Stomach (tissue), 8 donors: ENCODE measurements at regions not wholly inside any gene's neighbourhood (a gene's known extent, or its start where the extent isn't known, plus 50 kb on each side); places are given as distances from the start of the nearest gene placed in this dataset.

ENCODE experiments used
- DNase-seq, 2 donors: peaks; one replicate each; pipeline versions ENCODE4 v3.0.0 to v3.0.0-alpha.2; 2013 to 2019
- H3K27ac ChIP-seq, 5 donors: fragments of 200-600 bp in 4 of 5; sonication (generic) in 4 of 5; one replicate each; pipeline ENCODE4 v1.5.1; 2013 to 2019; ENCODE audit warnings: mild to moderate bottlenecking in 1 of 5, moderate library complexity in 1 of 5
- H3K27me3 ChIP-seq, 3 donors: fragments of 200-600 bp; sonication (generic); one replicate each; pipeline ENCODE4 v1.5.1; 2017 to 2019; ENCODE audit warnings: mixed run types in 1 of 3
- H3K36me3 ChIP-seq, 4 donors: fragments of 200-600 bp; sonication (generic); 1 replicate in 3 of 4; 2 replicates in 1 of 4; pipeline ENCODE4 v1.5.1; 2016 to 2019
- H3K4me1 ChIP-seq, 4 donors: fragments of 200-600 bp; sonication (generic); one replicate each; pipeline ENCODE4 v1.5.1; 2016 to 2019
- H3K4me3 ChIP-seq, 4 donors: fragments of 200-600 bp; sonication (generic) in 3 of 4; one replicate each; pipeline ENCODE4 v1.5.1; 2016 to 2019; ENCODE audit warnings: mild to moderate bottlenecking in 1 of 4
- H3K9me3 ChIP-seq, 4 donors: fragments of 200-600 bp; sonication (generic); one replicate each; pipeline ENCODE4 v1.5.1; 2016 to 2019
- CTCF ChIP-seq, 7 experiments: fragments of 450-650 bp in 4 of 7; fragments of 200-600 bp in 3 of 7; sonication (generic) in 3 of 7; IDR thresholded peaks; one replicate each; pipeline ENCODE4 v1.5.1; 2016 to 2019; ENCODE audit warnings: antibody characterized with exemption in 7 of 7, control low read depth in 2 of 7, mild to moderate bottlenecking in 1 of 7
- EP300 ChIP-seq: sonication (generic); formaldehyde crosslinking; IDR thresholded peaks from one replicate; pipeline ENCODE4 v1.6.1; 2017; ENCODE audit warnings: antibody characterized with exemption
- POLR2A ChIP-seq, 4 donors: fragments of 450-650 bp; IDR thresholded peaks; one replicate each; pipeline ENCODE4 v1.6.1; 2016; ENCODE audit warnings: antibody characterized with exemption in 4 of 4, control low read depth in 2 of 4, mild to moderate bottlenecking in 1 of 4, moderate library complexity in 1 of 4
- POLR2AphosphoS5 ChIP-seq, 3 donors: sonication (generic); formaldehyde crosslinking; IDR thresholded peaks; one replicate each; pipeline ENCODE4 v1.6.1; 2016; ENCODE audit warnings: antibody characterized with exemption in 3 of 3
- WGBS, 5 donors: extraction: QIAGEN DNeasy Blood & Tissue Kit in 3 of 5; methylation state at CpG; one replicate each; pipeline versions ENCODE4 v1.1.5 to v1.1.7; 2013 to 2018; 5-methylcytosine and 5-hydroxymethylcytosine counted together
- intact Hi-C: fragments of 100-400 bp; cut with DNase I; formaldehyde crosslinking; loops from one replicate; pipeline ENCODE4 v1.15.1; 2023; ENCODE audit warnings: low total_unique reads
- donor health status: healthy with polysubstance abuse.
- donor health status: Bipolar disorder and iron deficiency.
- donor health status: healthy.

DNA sequence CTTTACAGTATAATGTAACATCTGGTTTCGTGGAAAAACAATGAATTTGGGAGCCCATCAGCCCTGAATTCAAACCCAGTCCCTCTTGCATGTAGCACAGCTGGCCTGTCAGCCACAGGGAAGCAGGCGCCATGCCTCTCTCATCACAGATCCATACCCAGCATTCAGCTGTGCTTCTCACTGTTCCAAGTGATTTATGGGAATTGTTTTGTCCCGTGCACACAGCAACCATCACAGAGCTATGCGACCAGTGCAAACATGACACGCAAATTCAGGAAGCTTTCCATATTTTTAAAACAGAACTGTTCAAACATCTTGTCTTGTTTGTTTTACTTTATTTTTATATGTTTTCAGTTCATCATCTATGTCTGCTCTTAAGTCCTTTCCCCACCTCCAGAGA is 496.1 kb downstream of the EIPR1 start:
- Histone ChIP-seq H3K27me3 (no peaks in the 10 kb centered on the region), H3K9me3 (peaks cover 0 to 30% (median 22%) of the 10 kb centered on the region in 4 donors), H3K27ac (no peak overlapping the region), H3K36me3 (no peaks in the 10 kb centered on the region), H3K4me3 (no peak overlapping the region), H3K4me1 (no peaks in the 10 kb centered on the region)
- DNase-seq: no peak
- 43 to 78% (median 52%) methylated on average over 5 of the region's 5 CpGs for whole genome bisulfite sequencing, 5 donors
- no peak for TF ChIP-seq EP300
- no peak for TF ChIP-seq CTCF (IDR thresholded peaks at IDR 0.05)
- TF ChIP-seq POLR2AphosphoS5 (IDR thresholded peaks at IDR 0.05): no peak
- no peak for TF ChIP-seq POLR2A (IDR thresholded peaks at IDR 0.05)
- intact Hi-C loops: no loop called here

- peaks cover 0 to 30% (median 22%) of the 10 kb centered on the region in 4 donors for H3K9me3 ChIP-seq
- intact Hi-C loops: no loop called here
These were observed 496.7 kb downstream of the EIPR1 start for GRCh38 chr2:2880938-2881337.

DNA sequence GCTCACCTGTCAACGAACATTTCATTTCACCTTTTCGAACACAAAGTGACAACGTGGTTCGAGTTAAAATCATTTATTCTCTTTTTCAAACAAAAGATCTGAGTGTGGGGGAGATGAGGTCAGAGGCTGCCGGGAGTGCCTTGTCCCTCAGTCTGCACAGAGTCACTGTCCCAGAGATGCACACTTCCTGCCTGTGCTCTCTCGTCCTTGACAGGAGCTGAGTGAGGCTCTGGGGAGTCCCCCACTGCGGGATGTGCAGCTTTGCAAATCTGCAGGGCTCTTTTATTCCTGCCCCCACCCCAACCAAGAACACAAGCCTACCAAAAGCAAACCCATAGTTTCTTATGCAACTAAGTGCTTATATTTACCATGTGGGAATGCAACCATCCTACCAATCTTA is 497.8 kb downstream of the EIPR1 start:
- Histone ChIP-seq H3K9me3 (peaks cover 0 to 30% (median 22%) of the 10 kb centered on the region in 4 donors), H3K27ac (no peak overlapping the region), H3K27me3 (no peaks in the 10 kb centered on the region), H3K4me3 (no peak overlapping the region), H3K4me1 (no peaks in the 10 kb centered on the region), H3K36me3 (no peaks in the 10 kb centered on the region)
- no peak for DNase-seq
- intact Hi-C loops: no loop called here
- TF ChIP-seq POLR2A (IDR thresholded peaks at IDR 0.05): no peak
- no peak for TF ChIP-seq POLR2AphosphoS5 (IDR thresholded peaks at IDR 0.05)
- TF ChIP-seq EP300: no peak
- no peak for TF ChIP-seq CTCF (IDR thresholded peaks at IDR 0.05)
- WGBS, 5 donors: 50 to 63% (median 56%) methylated on average over 7 of the region's 7 CpGs

More at GRCh38 chr2:2880938-2881337, 496.7 kb downstream of the EIPR1 start:
- no peak overlapping the region for H3K4me3 ChIP-seq
- H3K27me3 ChIP-seq: no peaks in the 10 kb centered on the region
- no peaks in the 10 kb centered on the region for H3K36me3 ChIP-seq
- no peak overlapping the region for H3K27ac ChIP-seq
- no peaks in the 10 kb centered on the region for H3K4me1 ChIP-seq
- WGBS, 5 donors: 73 to 85% (median 80%) methylated on average over 4 of the region's 4 CpGs
- DNase-seq: no peak
- TF ChIP-seq CTCF (IDR thresholded peaks at IDR 0.05) (no peak), POLR2AphosphoS5 (IDR thresholded peaks at IDR 0.05) (no peak), EP300 (no peak), POLR2A (IDR thresholded peaks at IDR 0.05) (no peak)

- H3K36me3 ChIP-seq: no peaks in the 10 kb centered on the region
- no peak for TF ChIP-seq EP300
- no peak for TF ChIP-seq POLR2A (IDR thresholded peaks at IDR 0.05)
- TF ChIP-seq POLR2AphosphoS5 (IDR thresholded peaks at IDR 0.05): no peak
- TF ChIP-seq CTCF (IDR thresholded peaks at IDR 0.05): no peak
- H3K9me3 ChIP-seq: peaks cover 0 to 30% (median 22%) of the 10 kb centered on the region in 4 donors
- DNase-seq: no peak
- H3K27me3 ChIP-seq: no peaks in the 10 kb centered on the region
- H3K27ac ChIP-seq: no peak overlapping the region
- intact Hi-C loops: no loop called here
- H3K4me3 ChIP-seq: no peak overlapping the region
- H3K4me1 ChIP-seq: no peaks in the 10 kb centered on the region
These were observed 498.5 kb downstream of the EIPR1 start for GRCh38 chr2:2879071-2879470.
